WI38 (cell line): ENCODE measurements at regions not wholly inside any gene's neighbourhood (a gene's known extent, or its start where the extent isn't known, plus 50 kb on each side); places are given as distances from the start of the nearest gene placed in this dataset.

Experiments
- H3K4me3 ChIP-seq: 2 replicates; pipeline ENCODE4 v1.5.1; 2011; ENCODE audit warnings: low read depth, mild to moderate bottlenecking, control low read depth, low read length
- TF ChIP-seq, protein P1 (sequence below): IDR thresholded peaks from 2 replicates; pipeline ENCODE4 v1.5.1; 2012; ENCODE audit warnings: low read depth, mild to moderate bottlenecking, control low read depth, low read length

GRCh38 chr12:89980236-89980635 is 271.6 kb upstream of the ATP2B1 start:
- H3K4me3 ChIP-seq = no peak overlapping the region
- TF ChIP-seq, protein P1, sequence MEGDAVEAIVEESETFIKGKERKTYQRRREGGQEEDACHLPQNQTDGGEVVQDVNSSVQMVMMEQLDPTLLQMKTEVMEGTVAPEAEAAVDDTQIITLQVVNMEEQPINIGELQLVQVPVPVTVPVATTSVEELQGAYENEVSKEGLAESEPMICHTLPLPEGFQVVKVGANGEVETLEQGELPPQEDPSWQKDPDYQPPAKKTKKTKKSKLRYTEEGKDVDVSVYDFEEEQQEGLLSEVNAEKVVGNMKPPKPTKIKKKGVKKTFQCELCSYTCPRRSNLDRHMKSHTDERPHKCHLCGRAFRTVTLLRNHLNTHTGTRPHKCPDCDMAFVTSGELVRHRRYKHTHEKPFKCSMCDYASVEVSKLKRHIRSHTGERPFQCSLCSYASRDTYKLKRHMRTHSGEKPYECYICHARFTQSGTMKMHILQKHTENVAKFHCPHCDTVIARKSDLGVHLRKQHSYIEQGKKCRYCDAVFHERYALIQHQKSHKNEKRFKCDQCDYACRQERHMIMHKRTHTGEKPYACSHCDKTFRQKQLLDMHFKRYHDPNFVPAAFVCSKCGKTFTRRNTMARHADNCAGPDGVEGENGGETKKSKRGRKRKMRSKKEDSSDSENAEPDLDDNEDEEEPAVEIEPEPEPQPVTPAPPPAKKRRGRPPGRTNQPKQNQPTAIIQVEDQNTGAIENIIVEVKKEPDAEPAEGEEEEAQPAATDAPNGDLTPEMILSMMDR = no peak

GRCh38 chr12:89977405-89978085 is 268.9 kb upstream of the ATP2B1 start:
- TF ChIP-seq, protein P1 = no peak
- no peak overlapping the region for H3K4me3 ChIP-seq

GRCh38 chr12:89976866-89977265 is 268.2 kb upstream of the ATP2B1 start:
- no peak overlapping the region for H3K4me3 ChIP-seq
- TF ChIP-seq, protein P1 = no peak

DNA sequence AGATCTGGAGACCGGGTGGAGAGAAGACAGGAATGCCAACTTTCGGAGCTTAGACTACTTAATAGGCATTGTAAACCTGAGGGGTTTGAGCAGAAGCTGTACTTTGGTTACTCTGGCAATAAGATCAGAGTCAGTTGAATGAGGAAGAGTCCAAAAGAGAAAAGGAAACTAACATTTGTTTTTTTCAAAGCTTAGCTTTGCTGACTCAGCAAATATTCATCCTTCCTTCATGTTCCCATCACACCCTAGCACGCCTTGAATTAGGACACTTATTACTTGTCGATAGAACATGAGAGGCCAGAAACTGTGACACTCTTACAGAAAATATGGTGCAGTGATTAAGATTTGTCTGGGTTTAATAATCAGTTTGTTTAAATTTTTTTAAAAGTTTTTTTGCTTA is 266.9 kb upstream of the ATP2B1 start:
- TF ChIP-seq, protein P1 = no peak
- H3K4me3 ChIP-seq = no peak overlapping the region

DNA sequence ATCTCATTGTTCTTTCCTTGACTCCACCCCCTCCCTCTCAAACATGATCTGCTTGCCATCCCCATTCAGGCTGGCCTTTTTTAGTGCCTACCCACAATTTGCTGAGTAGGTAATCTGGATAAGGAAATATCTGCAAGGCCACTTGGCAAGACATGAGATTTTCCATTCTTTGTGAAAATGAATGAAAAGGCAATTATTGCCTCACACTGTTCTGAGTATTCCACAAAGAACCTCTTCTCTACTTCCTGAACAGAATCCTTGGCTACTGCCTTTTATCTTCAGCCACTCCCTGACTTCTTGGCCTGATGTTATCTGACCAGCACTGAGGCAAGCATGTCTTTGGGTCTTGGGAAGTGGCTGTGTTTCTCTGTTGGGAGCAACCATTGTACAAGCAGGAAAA is 263.2 kb upstream of the ATP2B1 start:
- TF ChIP-seq, protein P1 = no peak
- no peak overlapping the region for H3K4me3 ChIP-seq

GRCh38 chr12:89970722-89971121 is 262.1 kb upstream of the ATP2B1 start:
- no peak overlapping the region for H3K4me3 ChIP-seq
- TF ChIP-seq, protein P1 = no peak

DNA sequence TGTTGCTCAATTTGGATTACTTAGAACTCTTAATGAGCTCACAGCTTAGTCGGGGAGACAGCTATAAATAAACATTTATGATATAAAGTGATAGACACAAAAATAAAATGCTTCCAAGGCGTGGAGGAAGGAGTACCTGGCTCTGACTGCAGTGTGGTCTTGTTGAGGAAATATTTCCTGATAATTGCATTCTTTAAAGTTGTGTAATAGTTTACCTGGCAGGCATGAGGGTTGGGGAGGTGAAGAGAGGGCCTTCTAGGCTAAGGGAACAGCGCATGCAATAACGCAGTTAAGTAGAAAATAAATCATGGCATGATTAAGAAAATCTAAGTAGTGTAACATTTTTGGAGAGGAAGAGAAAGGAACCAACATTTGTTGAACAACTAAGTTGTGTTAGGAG is 260.5 kb upstream of the ATP2B1 start:
- TF ChIP-seq, protein P1 = no peak
- no peak overlapping the region for H3K4me3 ChIP-seq
